Iris pigment epithelial cell (primary cell): ENCODE measurements at regions not wholly inside any gene's neighbourhood (a gene's known extent, or its start where the extent isn't known, plus 50 kb on each side); places are given as distances from the start of the nearest gene placed in this dataset.

ENCODE experiments used
- DNase-seq: peaks from one replicate; pipeline ENCODE4 v3.0.0-alpha.2; 2011; ENCODE audit warnings: low read depth

GRCh38 chr2:104163611-104164130 lies 690.2 kb upstream of the POU3F3 start:
- no peak for DNase-seq

GRCh38 chr2:104164721-104165252 lies 689.1 kb upstream of the POU3F3 start:
- DNase-seq, result no peak

GRCh38 chr2:104177179-104177578 lies 676.7 kb upstream of the POU3F3 start:
- DNase-seq, result no peak

GRCh38 chr2:104179644-104180043 lies 674.3 kb upstream of the POU3F3 start:
- DNase-seq, result no peak

GRCh38 chr2:104200533-104201168 lies 653.3 kb upstream of the POU3F3 start:
- no peak for DNase-seq

GRCh38 chr2:104213758-104214157 lies 640.2 kb upstream of the POU3F3 start:
- DNase-seq, result no peak

GRCh38 chr2:104215269-104216161 lies 638.4 kb upstream of the POU3F3 start:
- DNase-seq, result no peak

GRCh38 chr2:104233591-104233990 lies 620.3 kb upstream of the POU3F3 start:
- no peak for DNase-seq

- DNase-seq, result no peak
Observed at GRCh38 chr2:104236491-104236890, 617.4 kb upstream of the POU3F3 start.

- DNase-seq, result no peak
Observed at GRCh38 chr2:104240984-104241383, 612.9 kb upstream of the POU3F3 start.

- DNase-seq, result no peak
Observed at GRCh38 chr2:104249629-104250028, 604.3 kb upstream of the POU3F3 start.

- DNase-seq, result no peak
Observed at GRCh38 chr2:104250635-104251034, 603.3 kb upstream of the POU3F3 start.

GRCh38 chr2:104254017-104254416 lies 599.9 kb upstream of the POU3F3 start:
- no peak for DNase-seq

GRCh38 chr2:104262714-104263113 lies 591.2 kb upstream of the POU3F3 start:
- no peak for DNase-seq

- no peak for DNase-seq
Observed at GRCh38 chr2:104279646-104280045, 574.3 kb upstream of the POU3F3 start.

GRCh38 chr2:104280216-104280615 lies 573.7 kb upstream of the POU3F3 start:
- DNase-seq, result no peak

GRCh38 chr2:104286841-104287240 lies 567.1 kb upstream of the POU3F3 start:
- no peak for DNase-seq

GRCh38 chr2:104289651-104290565 lies 564.0 kb upstream of the POU3F3 start:
- no peak for DNase-seq

GRCh38 chr2:104290566-104290891 lies 563.4 kb upstream of the POU3F3 start:
- DNase-seq, result no peak

- DNase-seq, result no peak
Observed at GRCh38 chr2:104312684-104313083, 541.2 kb upstream of the POU3F3 start.

- no peak for DNase-seq
Observed at GRCh38 chr2:104318001-104318665, 535.8 kb upstream of the POU3F3 start.
